Keratinocyte (primary cell): ENCODE measurements at regions not wholly inside any gene's neighbourhood (a gene's known extent, or its start where the extent isn't known, plus 50 kb on each side); places are given as distances from the start of the nearest gene placed in this dataset.

Experiments
- DNase-seq: peaks from one replicate; pipeline ENCODE4 v3.0.0-alpha.2; 2011; ENCODE audit warnings: low read depth, missing footprints, low spot score
- FAIRE-seq: peaks from 2 replicates; lab custom pipeline; 2011; peaks lifted over from hg19 to GRCh38; lab: Jason Lieb, UNC
- H2AFZ ChIP-seq: 2 replicates; pipeline ENCODE4 v1.6.0; 2012; ENCODE audit warnings: low read length, control low read depth, inconsistent platforms; ENCODE audit not compliant: control insufficient read depth
- H3K27ac ChIP-seq: 2 replicates; pipeline ENCODE4 v1.5.1; 2011; ENCODE audit warnings: low read length; ENCODE audit not compliant: control insufficient read depth, insufficient read depth
- H3K27me3 ChIP-seq: 3 replicates; pipeline ENCODE4 v1.6.0; 2011; ENCODE audit warnings: low read length; ENCODE audit not compliant: control insufficient read depth, insufficient read depth; ENCODE audit errors: extremely low read depth
- H3K36me3 ChIP-seq, 2 experiments: 2 replicates in 1 of 2; 3 replicates in 1 of 2; pipeline ENCODE4 v1.5.1; 2011; ENCODE audit warnings: low read length in 2 of 2, mild to moderate bottlenecking in 1 of 2; ENCODE audit not compliant: control insufficient read depth in 2 of 2, insufficient read depth in 2 of 2; ENCODE audit errors: extremely low read depth in 1 of 2
- H3K4me1 ChIP-seq: 3 replicates; pipeline ENCODE4 v1.5.1; 2011; ENCODE audit warnings: low read length; ENCODE audit not compliant: control insufficient read depth, insufficient read depth; ENCODE audit errors: extremely low read depth
- H3K4me2 ChIP-seq: 3 replicates; pipeline ENCODE4 v1.6.0; 2011; ENCODE audit warnings: low read depth, low read length; ENCODE audit not compliant: control insufficient read depth, insufficient read depth; ENCODE audit errors: extremely low read depth
- H3K4me3 ChIP-seq, 3 experiments: fragments of 200-600 bp in 1 of 3; sonication (generic) in 1 of 3; 2 replicates in 2 of 3; 3 replicates in 1 of 3; pipeline ENCODE4 v1.5.1; 2011 to 2016; ENCODE audit warnings: low read length in 3 of 3, mild to moderate bottlenecking in 3 of 3, control low read depth in 2 of 3, inconsistent platforms in 1 of 3, low read depth in 1 of 3, mixed read lengths in 1 of 3, mixed run types in 1 of 3, moderate library complexity in 1 of 3; ENCODE audit not compliant: control insufficient read depth in 2 of 3, insufficient read depth in 2 of 3; ENCODE audit errors: extremely low read depth in 1 of 3
- H3K79me2 ChIP-seq: 2 replicates; pipeline ENCODE4 v1.6.0; 2012; ENCODE audit warnings: low read length; ENCODE audit not compliant: control insufficient read depth, insufficient read depth
- H3K9ac ChIP-seq: 3 replicates; pipeline ENCODE4 v1.6.0; 2011; ENCODE audit warnings: low read length; ENCODE audit not compliant: control insufficient read depth, insufficient read depth; ENCODE audit errors: extremely low read depth
- H3K9me1 ChIP-seq: 3 replicates; pipeline ENCODE4 v1.6.0; 2011; ENCODE audit warnings: low read length; ENCODE audit not compliant: control insufficient read depth, insufficient read depth; ENCODE audit errors: extremely low read depth
- H3K9me3 ChIP-seq: 2 replicates; pipeline ENCODE4 v1.5.1; 2012; ENCODE audit warnings: low read depth, low read length; ENCODE audit not compliant: control insufficient read depth
- H4K20me1 ChIP-seq: 3 replicates; pipeline ENCODE4 v1.6.0; 2011; ENCODE audit warnings: low read length; ENCODE audit not compliant: control insufficient read depth, insufficient read depth; ENCODE audit errors: extremely low read depth
- CTCF ChIP-seq, 3 experiments: IDR thresholded peaks in 1 of 3; conservative IDR thresholded peaks in 1 of 3; optimal IDR thresholded peaks in 1 of 3; 2 replicates in 2 of 3; 3 replicates in 1 of 3; pipeline versions ENCODE3 to v1.5.1; 2011; ENCODE audit warnings: low read length in 3 of 3, mild to moderate bottlenecking in 3 of 3, moderate library complexity in 2 of 3, control low read depth in 1 of 3, inconsistent platforms in 1 of 3; ENCODE audit not compliant: insufficient read depth in 2 of 3; ENCODE audit errors: extremely low read depth in 1 of 3
- EZH2 ChIP-seq: IDR thresholded peaks from one replicate; pipeline ENCODE4 v1.6.1; 2012; ENCODE audit warnings: inconsistent platforms, mild to moderate bottlenecking, low read length, moderate library complexity
- dilution Hi-C: fragments of 300-500 bp; cut with MboI; formaldehyde crosslinking; loops from one replicate; pipeline ENCODE4 v1.7.0; 2020; ENCODE audit warnings: low sequenced_read_pairs; ENCODE audit not compliant: extremely low pct_ligation_motif_present

- Histone ChIP-seq H3K36me3 (no peaks in the 10 kb centered on the region), H3K9me3 (no peaks in the 10 kb centered on the region), H3K9me1 (no peaks in the 10 kb centered on the region), H3K4me1 (no peaks in the 10 kb centered on the region), H2AFZ (no peak overlapping the region), H3K9ac (no peak overlapping the region), H3K27me3 (no peaks in the 10 kb centered on the region), H3K27ac (no peak overlapping the region), H4K20me1 (no peaks in the 10 kb centered on the region), H3K4me2 (no peak overlapping the region), H3K79me2 (no peaks in the 10 kb centered on the region), H3K4me3 (no peak overlapping the region)
- dilution Hi-C loops, result no loop called here
- no peak for DNase-seq
- TF ChIP-seq CTCF (optimal IDR thresholded peaks at IDR 0.05 in 1 of 3, IDR thresholded peaks at IDR 0.05 in 1 of 3, conservative IDR thresholded peaks at IDR 0.05 in 1 of 3; ENCODE audit: extremely low read depth in 1 of 3, insufficient read depth in 2 of 3, low read length in 3 of 3) (no peak), EZH2 (no peak)
- no peak for FAIRE-seq
These were observed 334.6 kb upstream of the TUSC1 start for GRCh38 chr9:26012797-26013196.

GRCh38 chr9:25994605-25995004 lies 316.4 kb upstream of the TUSC1 start:
- dilution Hi-C loops, result no loop called here
- FAIRE-seq, result no peak
- no peaks in the 10 kb centered on the region for H3K9me1 ChIP-seq

More at GRCh38 chr9:25994605-25995004, 316.4 kb upstream of the TUSC1 start:
- no peak overlapping the region for H3K4me2 ChIP-seq
- no peaks in the 10 kb centered on the region for H3K79me2 ChIP-seq
- no peak overlapping the region for H3K9ac ChIP-seq
- H2AFZ ChIP-seq, result no peak overlapping the region
- no peaks in the 10 kb centered on the region for H3K4me1 ChIP-seq
- no peaks in the 10 kb centered on the region for H3K27me3 ChIP-seq
- no peak overlapping the region for H3K4me3 ChIP-seq
- no peaks in the 10 kb centered on the region for H3K9me3 ChIP-seq
- no peaks in the 10 kb centered on the region for H4K20me1 ChIP-seq
- H3K27ac ChIP-seq, result no peak overlapping the region
- DNase-seq, result no peak
- no peaks in the 10 kb centered on the region for H3K36me3 ChIP-seq
- no peak for TF ChIP-seq EZH2
- no peak for TF ChIP-seq CTCF (optimal IDR thresholded peaks at IDR 0.05 in 1 of 3, IDR thresholded peaks at IDR 0.05 in 1 of 3, conservative IDR thresholded peaks at IDR 0.05 in 1 of 3; ENCODE audit: extremely low read depth in 1 of 3, insufficient read depth in 2 of 3, low read length in 3 of 3)
